ENCODE measurements at regions not wholly inside any gene's neighbourhood (a gene's known extent, or its start where the extent isn't known, plus 50 kb on each side); places are given as distances from the start of the nearest gene placed in this dataset.

DNA sequence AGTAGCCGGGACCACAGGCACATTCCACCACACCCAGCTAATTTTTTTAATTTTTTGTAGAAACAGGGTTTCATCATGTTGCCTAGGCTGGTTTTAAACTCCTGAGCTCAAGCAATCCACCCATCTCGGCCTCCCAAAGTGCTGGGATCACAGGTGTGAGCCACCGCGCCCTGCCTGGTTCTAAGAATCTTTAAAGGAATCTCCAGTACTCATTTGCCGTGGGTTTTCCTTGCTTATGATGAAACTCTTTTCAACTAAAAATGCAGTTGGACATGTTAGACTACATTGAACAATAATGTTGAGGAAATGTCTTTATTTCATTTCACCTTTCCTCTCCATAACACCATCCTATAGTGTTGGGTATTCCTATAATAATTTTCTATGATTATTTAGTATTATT, 121.6 kb downstream of the ZNF281 start:
- TF ChIP-seq, protein P1, sequence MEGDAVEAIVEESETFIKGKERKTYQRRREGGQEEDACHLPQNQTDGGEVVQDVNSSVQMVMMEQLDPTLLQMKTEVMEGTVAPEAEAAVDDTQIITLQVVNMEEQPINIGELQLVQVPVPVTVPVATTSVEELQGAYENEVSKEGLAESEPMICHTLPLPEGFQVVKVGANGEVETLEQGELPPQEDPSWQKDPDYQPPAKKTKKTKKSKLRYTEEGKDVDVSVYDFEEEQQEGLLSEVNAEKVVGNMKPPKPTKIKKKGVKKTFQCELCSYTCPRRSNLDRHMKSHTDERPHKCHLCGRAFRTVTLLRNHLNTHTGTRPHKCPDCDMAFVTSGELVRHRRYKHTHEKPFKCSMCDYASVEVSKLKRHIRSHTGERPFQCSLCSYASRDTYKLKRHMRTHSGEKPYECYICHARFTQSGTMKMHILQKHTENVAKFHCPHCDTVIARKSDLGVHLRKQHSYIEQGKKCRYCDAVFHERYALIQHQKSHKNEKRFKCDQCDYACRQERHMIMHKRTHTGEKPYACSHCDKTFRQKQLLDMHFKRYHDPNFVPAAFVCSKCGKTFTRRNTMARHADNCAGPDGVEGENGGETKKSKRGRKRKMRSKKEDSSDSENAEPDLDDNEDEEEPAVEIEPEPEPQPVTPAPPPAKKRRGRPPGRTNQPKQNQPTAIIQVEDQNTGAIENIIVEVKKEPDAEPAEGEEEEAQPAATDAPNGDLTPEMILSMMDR (IDR thresholded peaks at IDR 0.05), result no peak
- TF ChIP-seq POLR2A (IDR thresholded peaks at IDR 0.05), result no peak

All from uterus (tissue), 2 donors.